ENCODE measurements at regions not wholly inside any gene's neighbourhood (a gene's known extent, or its start where the extent isn't known, plus 50 kb on each side); places are given as distances from the start of the nearest gene placed in this dataset.

- no peaks in the 10 kb centered on the region for H3K27me3 ChIP-seq (ENCODE audit: control insufficient read depth, extremely low read depth, insufficient read depth, low read length)
- no peaks in the 10 kb centered on the region for H3K79me2 ChIP-seq (ENCODE audit: control insufficient read depth, insufficient read depth, low read length)
- no peak overlapping the region for H3K4me3 ChIP-seq (ENCODE audit: control insufficient read depth in 2 of 3, extremely low read depth in 1 of 3, insufficient read depth in 2 of 3, low read depth in 1 of 3, low read length in 3 of 3)
- no peaks in the 10 kb centered on the region for H3K9me3 ChIP-seq (ENCODE audit: control insufficient read depth, low read depth, low read length)
- H3K4me1 ChIP-seq (ENCODE audit: control insufficient read depth, extremely low read depth, insufficient read depth, low read length) = no peaks in the 10 kb centered on the region
- no peak overlapping the region for H2AFZ ChIP-seq (ENCODE audit: control insufficient read depth, low read length)
- H3K36me3 ChIP-seq (ENCODE audit: control insufficient read depth in 2 of 2, extremely low read depth in 1 of 2, insufficient read depth in 2 of 2, low read length in 2 of 2) = no peaks in the 10 kb centered on the region
- H3K9me1 ChIP-seq (ENCODE audit: control insufficient read depth, extremely low read depth, insufficient read depth, low read length) = no peaks in the 10 kb centered on the region
- H3K9ac ChIP-seq (ENCODE audit: control insufficient read depth, extremely low read depth, insufficient read depth, low read length) = no peak overlapping the region
- no peak overlapping the region for H3K27ac ChIP-seq (ENCODE audit: control insufficient read depth, insufficient read depth, low read length)
- DNase-seq (ENCODE audit: low read depth, low spot score) = no peak
- no peak for FAIRE-seq
- no peaks in the 10 kb centered on the region for H4K20me1 ChIP-seq (ENCODE audit: control insufficient read depth, extremely low read depth, insufficient read depth, low read length)
- no peak overlapping the region for H3K4me2 ChIP-seq (ENCODE audit: control insufficient read depth, extremely low read depth, insufficient read depth, low read depth, low read length)
- TF ChIP-seq CTCF (optimal IDR thresholded peaks at IDR 0.05 in 1 of 3, IDR thresholded peaks at IDR 0.05 in 1 of 3, conservative IDR thresholded peaks at IDR 0.05 in 1 of 3; ENCODE audit: extremely low read depth in 1 of 3, insufficient read depth in 2 of 3, low read length in 3 of 3) (no peak), EZH2 (IDR thresholded peaks at IDR 0.05; ENCODE audit: low read length) (no peak)
- dilution Hi-C loops (cut with MboI; ENCODE audit: extremely low pct_ligation_motif_present, low sequenced_read_pairs) = no loop called here
Measured at GRCh38 chr2:201955702-201956141, 77.9 kb upstream of the FZD7 start.

DNA sequence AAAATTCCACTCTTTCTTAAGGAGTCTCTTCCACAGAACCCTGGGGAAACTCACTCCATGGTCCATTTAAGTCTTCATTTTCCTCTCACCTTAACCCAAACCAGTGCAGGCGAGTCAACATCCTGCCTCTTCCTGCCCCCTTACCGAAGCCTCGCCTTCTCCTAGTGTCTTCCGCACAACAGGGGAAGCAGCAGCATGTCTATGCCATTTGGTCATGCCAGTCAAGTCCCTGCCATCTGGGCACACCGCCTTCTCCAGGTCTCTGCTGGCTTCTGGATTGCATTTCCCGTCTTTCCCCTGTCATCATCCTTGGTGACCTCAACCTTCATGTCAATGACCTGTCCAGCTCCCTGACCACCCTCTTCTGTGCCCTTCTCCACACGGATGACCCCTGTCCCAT, 77.3 kb upstream of the FZD7 start:
- Histone ChIP-seq H3K9me1 (ENCODE audit: control insufficient read depth, extremely low read depth, insufficient read depth, low read length) (no peaks in the 10 kb centered on the region), H3K79me2 (ENCODE audit: control insufficient read depth, insufficient read depth, low read length) (no peaks in the 10 kb centered on the region), H3K36me3 (ENCODE audit: control insufficient read depth in 2 of 2, extremely low read depth in 1 of 2, insufficient read depth in 2 of 2, low read length in 2 of 2) (no peaks in the 10 kb centered on the region), H2AFZ (ENCODE audit: control insufficient read depth, low read length) (no peak overlapping the region), H3K4me2 (ENCODE audit: control insufficient read depth, extremely low read depth, insufficient read depth, low read depth, low read length) (no peak overlapping the region), H3K9ac (ENCODE audit: control insufficient read depth, extremely low read depth, insufficient read depth, low read length) (no peak overlapping the region), H3K9me3 (ENCODE audit: control insufficient read depth, low read depth, low read length) (no peaks in the 10 kb centered on the region), H3K4me3 (ENCODE audit: control insufficient read depth in 2 of 3, extremely low read depth in 1 of 3, insufficient read depth in 2 of 3, low read depth in 1 of 3, low read length in 3 of 3) (no peak overlapping the region), H3K27ac (ENCODE audit: control insufficient read depth, insufficient read depth, low read length) (no peak overlapping the region), H4K20me1 (ENCODE audit: control insufficient read depth, extremely low read depth, insufficient read depth, low read length) (no peaks in the 10 kb centered on the region), H3K4me1 (ENCODE audit: control insufficient read depth, extremely low read depth, insufficient read depth, low read length) (no peaks in the 10 kb centered on the region), H3K27me3 (ENCODE audit: control insufficient read depth, extremely low read depth, insufficient read depth, low read length) (no peaks in the 10 kb centered on the region)
- FAIRE-seq (no peak), DNase-seq (ENCODE audit: low read depth, low spot score) (no peak)
- TF ChIP-seq EZH2 (IDR thresholded peaks at IDR 0.05; ENCODE audit: low read length) = no peak
- dilution Hi-C loops (cut with MboI; ENCODE audit: extremely low pct_ligation_motif_present, low sequenced_read_pairs) = no loop called here

DNA sequence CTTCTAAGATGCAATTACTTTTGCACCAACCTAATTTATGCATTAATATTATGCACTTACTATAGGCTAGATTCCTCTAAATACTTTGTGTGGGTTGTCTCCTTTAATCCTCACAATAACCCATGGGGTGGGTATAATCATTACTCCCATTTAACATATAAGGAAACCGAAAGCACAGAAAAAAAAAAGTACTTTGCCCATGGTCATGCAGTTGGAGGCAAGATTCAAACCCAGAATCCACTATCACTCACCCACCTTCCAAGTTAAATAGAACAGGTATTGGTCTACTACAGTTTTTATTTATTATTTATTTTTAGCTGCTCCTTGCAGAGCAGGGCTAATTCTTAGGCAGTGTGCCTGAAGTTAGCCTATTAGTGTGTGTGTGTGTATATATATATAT, 76.6 kb upstream of the FZD7 start:
- Histone ChIP-seq H3K9me3 (ENCODE audit: control insufficient read depth, low read depth, low read length) (no peaks in the 10 kb centered on the region), H3K4me2 (ENCODE audit: control insufficient read depth, extremely low read depth, insufficient read depth, low read depth, low read length) (no peak overlapping the region), H3K9ac (ENCODE audit: control insufficient read depth, extremely low read depth, insufficient read depth, low read length) (no peak overlapping the region), H3K36me3 (ENCODE audit: control insufficient read depth in 2 of 2, extremely low read depth in 1 of 2, insufficient read depth in 2 of 2, low read length in 2 of 2) (no peaks in the 10 kb centered on the region), H3K27ac (ENCODE audit: control insufficient read depth, insufficient read depth, low read length) (no peak overlapping the region), H3K9me1 (ENCODE audit: control insufficient read depth, extremely low read depth, insufficient read depth, low read length) (no peaks in the 10 kb centered on the region), H3K27me3 (ENCODE audit: control insufficient read depth, extremely low read depth, insufficient read depth, low read length) (no peaks in the 10 kb centered on the region), H3K79me2 (ENCODE audit: control insufficient read depth, insufficient read depth, low read length) (no peaks in the 10 kb centered on the region), H2AFZ (ENCODE audit: control insufficient read depth, low read length) (no peak overlapping the region), H3K4me1 (ENCODE audit: control insufficient read depth, extremely low read depth, insufficient read depth, low read length) (no peaks in the 10 kb centered on the region), H3K4me3 (ENCODE audit: control insufficient read depth in 2 of 3, extremely low read depth in 1 of 3, insufficient read depth in 2 of 3, low read depth in 1 of 3, low read length in 3 of 3) (no peak overlapping the region), H4K20me1 (ENCODE audit: control insufficient read depth, extremely low read depth, insufficient read depth, low read length) (no peaks in the 10 kb centered on the region)
- DNase-seq (ENCODE audit: low read depth, low spot score) = no peak
- dilution Hi-C loops (cut with MboI; ENCODE audit: extremely low pct_ligation_motif_present, low sequenced_read_pairs) = no loop called here
- no peak for FAIRE-seq
- no peak for TF ChIP-seq EZH2 (IDR thresholded peaks at IDR 0.05; ENCODE audit: low read length)
- TF ChIP-seq CTCF (optimal IDR thresholded peaks at IDR 0.05 in 1 of 3, IDR thresholded peaks at IDR 0.05 in 1 of 3, conservative IDR thresholded peaks at IDR 0.05 in 1 of 3; ENCODE audit: extremely low read depth in 1 of 3, insufficient read depth in 2 of 3, low read length in 3 of 3) = no peak
